Panc1 (cell line): ENCODE measurements at regions not wholly inside any gene's neighbourhood (a gene's known extent, or its start where the extent isn't known, plus 50 kb on each side); places are given as distances from the start of the nearest gene placed in this dataset.

Experiments
- ATAC-seq: fragments of 200-7000 bp; cut with Tn5 transposase; 2 replicates; pipeline ENCODE4 v1.9.1; 2020; ENCODE audit warnings: mild to moderate bottlenecking, moderate library complexity
- BruUV-seq: library from RNA; stranded (reverse); fragments of 400-500 nt; replicated peaks from 2 replicates; lab custom pipeline; 2021; lab: Mats Ljungman, UMichigan
- CTCF ChIA-PET: fragments of 300-600 bp; sonication (Branson Sonifier 250); formaldehyde crosslinking; loops from one replicate; lab custom pipeline; 2022; ENCODE audit warnings: antibody characterized with exemption; lab: Charles Lee
- POLR2A ChIA-PET: fragments of 300-600 bp; sonication (Branson Sonifier 250); formaldehyde crosslinking; loops from one replicate; lab custom pipeline; 2022; ENCODE audit warnings: antibody characterized with exemption; lab: Charles Lee
- DNase-seq: peaks from one replicate; pipeline ENCODE4 v3.0.0-alpha.2; 2010; ENCODE audit warnings: low read depth, low spot score
- H3K27ac ChIP-seq: 2 replicates; pipeline ENCODE4 v1.5.1; 2011; ENCODE audit warnings: mild to moderate bottlenecking, low read length, inconsistent platforms
- H3K27me3 ChIP-seq: fragments of 200-500 bp; sonication (Bioruptor generic); 2 replicates; pipeline ENCODE4 v1.6.0; 2014; ENCODE audit warnings: low read length, inconsistent platforms; ENCODE audit not compliant: control insufficient read depth, insufficient read depth
- H3K36me3 ChIP-seq: fragments of 200-500 bp; sonication (Bioruptor generic); 2 replicates; pipeline ENCODE4 v1.5.1; 2014; ENCODE audit warnings: inconsistent platforms, mild to moderate bottlenecking, low read length, moderate library complexity; ENCODE audit not compliant: control insufficient read depth, insufficient read depth
- H3K4me1 ChIP-seq: 2 replicates; pipeline ENCODE4 v1.5.1; 2011; ENCODE audit warnings: inconsistent platforms, mild to moderate bottlenecking, low read length, moderate library complexity; ENCODE audit not compliant: control insufficient read depth, insufficient read depth
- H3K4me3 ChIP-seq, 2 experiments: 2 replicates each; pipeline ENCODE4 v1.5.1; 2011 to 2012; ENCODE audit warnings: low read depth in 2 of 2, low read length in 2 of 2, mild to moderate bottlenecking in 2 of 2, inconsistent platforms in 1 of 2, moderate library complexity in 1 of 2
- H3K9me3 ChIP-seq: fragments of 200-500 bp; sonication (Bioruptor generic); 2 replicates; pipeline ENCODE4 v1.5.1; 2014; ENCODE audit warnings: low read depth, mild to moderate bottlenecking, inconsistent platforms, low read length, moderate library complexity; ENCODE audit not compliant: control insufficient read depth, insufficient read depth
- CTCF ChIP-seq: fragments of 450-650 bp; IDR thresholded peaks from 2 replicates; pipeline ENCODE4 v1.5.1; 2017; ENCODE audit warnings: mild to moderate bottlenecking
- POLR2AphosphoS5 ChIP-seq: IDR thresholded peaks from 2 replicates; pipeline ENCODE4 v1.6.1; 2012; ENCODE audit warnings: mild to moderate bottlenecking, low read depth, low read length, moderate library complexity
- REST ChIP-seq, 2 experiments: IDR thresholded peaks; 2 replicates each; pipeline ENCODE4 v1.6.1; 2011 to 2012; ENCODE audit warnings: low read depth in 2 of 2, control low read depth in 1 of 2, low read length in 1 of 2, mild to moderate bottlenecking in 1 of 2, moderate library complexity in 1 of 2; ENCODE audit not compliant: insufficient read depth in 1 of 2
- SIN3A ChIP-seq: IDR thresholded peaks from 2 replicates; pipeline ENCODE4 v1.6.1; 2012; ENCODE audit warnings: low read depth, mild to moderate bottlenecking, low read length, moderate library complexity, borderline replicate concordance; ENCODE audit not compliant: insufficient read depth
- TCF7L2 ChIP-seq: IDR thresholded peaks from 2 replicates; pipeline ENCODE4 v1.6.1; 2011; ENCODE audit warnings: mild to moderate bottlenecking, low read depth, low read length, inconsistent platforms
- in situ Hi-C: cut with HindIII; loops from 2 replicates; pipeline ENCODE4 v1.10.0; 2016; ENCODE audit warnings: low sequenced_read_pairs, low pct_unique_long_range_greater_than_20kb
- intact Hi-C: fragments of 100-400 bp; cut with micrococcal nuclease; formaldehyde crosslinking; loops from one replicate; pipeline ENCODE4 v1.10.0; 2022; ENCODE audit not compliant: unreplicated experiment

GRCh38 chr10:65802391-65802790, 1123.4 kb upstream of the LRRTM3 start:
- ChIA-PET POLR2A (no interaction called here), CTCF (no interaction called here)
- Histone ChIP-seq H3K36me3 (no peaks in the 10 kb centered on the region), H3K27me3 (no peaks in the 10 kb centered on the region), H3K9me3 (no peaks in the 10 kb centered on the region), H3K4me3 (no peak overlapping the region), H3K27ac (no peak overlapping the region), H3K4me1 (no peaks in the 10 kb centered on the region; the same call in 1 of the 2 replicates)
- ATAC-seq: no peak
- in situ Hi-C loops: no loop called here
- intact Hi-C loops: no loop called here
- TF ChIP-seq SIN3A (no peak), POLR2AphosphoS5 (no peak), REST (IDR thresholded peaks at IDR 0.05; ENCODE audit: insufficient read depth in 1 of 2, low read depth in 2 of 2, low read length in 1 of 2) (no peak), CTCF (no peak), TCF7L2 (no peak)
- no TSS peak for BruUV-seq
- no peak for DNase-seq

- Histone ChIP-seq H3K9me3 (no peaks in the 10 kb centered on the region), H3K4me1 (no peaks in the 10 kb centered on the region; the same call in 1 of the 2 replicates), H3K27ac (peak overlapping the region; percentile 54; the same call in 1 of the 2 replicates), H3K4me3 (no peak overlapping the region), H3K36me3 (no peaks in the 10 kb centered on the region), H3K27me3 (no peaks in the 10 kb centered on the region)
- intact Hi-C loops (no loop called here), in situ Hi-C loops (no loop called here)
- TF ChIP-seq POLR2AphosphoS5 (no peak), REST (IDR thresholded peaks at IDR 0.05; ENCODE audit: insufficient read depth in 1 of 2, low read depth in 2 of 2, low read length in 1 of 2) (no peak), CTCF (no peak), TCF7L2 (no peak), SIN3A (no peak)
- DNase-seq (no peak), ATAC-seq (0 out of 2 replicates have a peak, but pooled peaks have one; percentile 21)
- BruUV-seq: no TSS peak
- ChIA-PET CTCF (no interaction called here), POLR2A (no interaction called here)
Measured at GRCh38 chr10:65805511-65805910, 1120.3 kb upstream of the LRRTM3 start.
